ENCODE measurements at regions not wholly inside any gene's neighbourhood (a gene's known extent, or its start where the extent isn't known, plus 50 kb on each side); places are given as distances from the start of the nearest gene placed in this dataset.

DNA sequence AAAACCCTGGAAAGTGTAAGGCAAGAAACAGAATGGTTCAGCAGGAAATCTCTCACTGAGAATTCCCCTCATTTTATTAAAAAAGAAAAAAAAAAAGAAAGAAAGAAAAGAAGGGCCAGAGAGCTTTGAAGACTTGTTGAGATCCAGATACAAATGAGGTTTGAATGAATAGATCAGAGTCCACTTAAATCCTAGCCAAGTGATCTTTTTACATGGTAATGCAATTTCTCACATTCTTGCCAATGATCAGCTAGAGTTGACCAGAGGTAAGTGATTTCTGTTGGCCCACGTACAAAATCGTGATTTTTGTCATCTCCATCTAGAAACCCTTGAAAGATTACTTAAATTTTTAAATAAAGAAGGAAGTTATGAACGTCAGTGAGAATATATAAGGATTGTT, 261.5 kb upstream of the PCSK5 start:
- Mint-ChIP-seq H3K4me1 (ENCODE audit: low read depth) (no peaks in the 10 kb centered on the region), H3K9me3 (no peaks in the 10 kb centered on the region), H3K27me3 (ENCODE audit: low read depth) (peaks cover 2% of the 10 kb centered on the region), H3K36me3 (ENCODE audit: insufficient read depth) (no peaks in the 10 kb centered on the region), H3K4me3 (no peak overlapping the region)
- ATAC-seq (no peak), DNase-seq (no peak)

DNA sequence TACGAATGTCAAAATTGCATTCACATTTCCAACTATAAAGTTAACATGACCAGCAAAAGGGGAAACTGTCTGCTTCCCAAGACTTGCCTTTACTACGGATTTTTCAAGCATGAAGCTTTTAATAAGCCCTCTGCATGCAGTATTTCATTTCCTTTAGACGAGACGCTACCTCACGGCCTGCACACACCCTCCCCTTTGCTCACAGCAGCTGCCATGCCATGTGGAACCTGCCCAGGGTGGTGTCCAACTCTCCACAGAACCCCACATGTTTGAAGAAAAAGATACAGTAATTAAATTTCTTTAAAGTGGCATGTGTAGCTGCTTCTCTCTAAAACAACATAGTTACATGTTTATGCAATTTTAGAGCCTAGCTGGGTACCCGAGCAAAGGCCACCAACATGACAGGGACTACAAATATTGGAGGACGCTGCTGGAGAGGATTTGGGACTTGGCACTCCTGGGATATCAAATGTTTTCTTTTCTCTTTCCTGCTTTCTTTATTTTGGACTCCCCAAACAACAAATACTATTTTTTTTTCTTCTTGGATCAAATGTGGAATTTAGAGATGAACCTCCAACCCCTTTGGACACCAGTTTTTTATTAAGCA, 256.9 kb upstream of the PCSK5 start:
- ATAC-seq (no peak), DNase-seq (no peak)
- Mint-ChIP-seq H3K4me3 (no peak overlapping the region), H3K4me1 (ENCODE audit: low read depth) (no peaks in the 10 kb centered on the region), H3K36me3 (ENCODE audit: insufficient read depth) (no peaks in the 10 kb centered on the region), H3K27me3 (ENCODE audit: low read depth) (no peaks in the 10 kb centered on the region), H3K9me3 (no peaks in the 10 kb centered on the region)

DNA sequence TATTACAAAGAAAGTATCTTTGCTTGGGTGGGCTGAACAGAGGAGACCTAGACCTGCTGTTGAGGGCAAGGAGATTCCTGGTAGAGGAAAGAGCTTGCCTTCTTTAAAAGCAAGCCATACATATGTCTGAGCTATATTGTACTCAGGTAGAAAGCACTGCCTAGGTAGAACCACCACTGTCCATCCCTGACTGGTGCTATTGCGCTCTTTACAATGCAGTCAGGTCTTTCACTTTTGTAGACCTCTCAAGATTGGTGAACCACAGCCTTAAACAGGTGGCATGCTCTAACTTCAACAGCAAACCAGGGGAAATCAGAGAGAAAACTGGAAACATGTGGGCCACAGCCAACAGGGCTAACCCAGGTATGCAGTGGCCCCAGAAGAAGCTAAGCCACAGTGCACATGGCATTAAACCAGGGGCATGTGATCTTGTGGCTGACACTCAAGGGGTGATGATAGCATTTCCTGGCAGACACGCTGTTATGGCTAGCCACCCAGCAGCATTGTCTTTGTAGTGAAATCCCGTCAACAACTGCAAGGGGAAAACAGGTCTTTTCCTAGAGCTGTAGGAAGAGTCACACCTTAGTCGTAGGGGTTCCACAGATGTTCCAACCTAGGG, 253.9 kb upstream of the PCSK5 start:
- Mint-ChIP-seq H3K36me3 (ENCODE audit: insufficient read depth) (no peaks in the 10 kb centered on the region), H3K27me3 (ENCODE audit: low read depth) (no peaks in the 10 kb centered on the region), H3K9me3 (no peaks in the 10 kb centered on the region), H3K4me1 (ENCODE audit: low read depth) (no peaks in the 10 kb centered on the region), H3K4me3 (no peak overlapping the region)
- ATAC-seq (no peak), DNase-seq (no peak)

DNA sequence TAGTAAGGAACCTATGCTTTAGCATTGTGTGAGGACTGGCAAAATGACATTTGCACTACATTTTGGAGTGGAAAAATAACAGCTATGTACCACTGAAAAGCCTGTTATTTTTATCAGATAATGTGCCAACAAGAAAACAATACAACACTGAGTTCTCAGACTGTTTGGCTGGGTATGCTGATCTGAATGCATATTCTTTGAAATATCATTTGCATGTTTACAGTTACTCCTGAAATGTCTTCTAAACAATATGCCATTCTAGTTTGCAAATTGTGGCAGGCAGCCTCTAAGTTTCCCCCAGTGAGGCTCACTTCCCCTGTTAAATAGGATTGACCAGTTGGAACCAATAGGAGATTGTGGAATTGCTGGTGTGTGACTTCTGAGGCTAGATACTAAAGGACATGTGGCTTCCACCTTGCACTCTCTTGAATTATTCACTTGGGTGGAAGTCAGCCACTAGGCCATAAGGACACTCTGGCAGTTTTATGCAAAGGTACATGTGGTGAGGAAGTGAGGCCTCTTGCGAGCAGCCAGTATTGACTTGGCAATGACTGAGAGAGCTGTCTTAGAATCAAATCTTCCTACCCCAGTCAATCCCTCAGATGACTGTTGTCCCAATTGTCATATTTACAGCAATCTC, 250.4 kb upstream of the PCSK5 start:
- Mint-ChIP-seq H3K9me3 (no peaks in the 10 kb centered on the region), H3K4me1 (ENCODE audit: low read depth) (no peaks in the 10 kb centered on the region), H3K27me3 (ENCODE audit: low read depth) (no peaks in the 10 kb centered on the region), H3K36me3 (ENCODE audit: insufficient read depth) (no peaks in the 10 kb centered on the region), H3K4me3 (no peak overlapping the region)
- no peak for DNase-seq
- no peak for ATAC-seq

DNA sequence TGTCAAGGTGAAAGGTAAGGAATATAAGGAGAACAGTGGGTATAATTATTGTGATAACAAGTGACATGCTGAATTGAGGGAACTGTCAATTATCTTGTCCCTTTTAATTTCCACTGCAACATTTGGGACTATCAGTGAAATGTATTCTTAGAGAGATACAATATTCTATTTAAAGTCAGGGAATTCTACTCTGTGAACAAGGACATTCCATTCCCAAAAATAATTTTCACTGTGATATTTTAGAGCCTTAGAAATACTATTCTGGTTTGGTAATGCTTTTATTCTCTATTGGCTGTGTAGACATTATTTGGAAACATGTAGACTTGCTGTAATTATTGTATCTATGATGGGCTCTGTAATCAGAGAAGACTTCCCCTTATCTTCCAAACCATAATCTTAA, 248.0 kb upstream of the PCSK5 start:
- no peaks in the 10 kb centered on the region for H3K4me1 Mint-ChIP-seq (ENCODE audit: low read depth)
- DNase-seq, result no peak
- no peak overlapping the region for H3K4me3 Mint-ChIP-seq
- H3K27me3 Mint-ChIP-seq (ENCODE audit: low read depth), result no peaks in the 10 kb centered on the region
- no peak for ATAC-seq
- no peaks in the 10 kb centered on the region for H3K9me3 Mint-ChIP-seq
- no peaks in the 10 kb centered on the region for H3K36me3 Mint-ChIP-seq (ENCODE audit: insufficient read depth)

DNA sequence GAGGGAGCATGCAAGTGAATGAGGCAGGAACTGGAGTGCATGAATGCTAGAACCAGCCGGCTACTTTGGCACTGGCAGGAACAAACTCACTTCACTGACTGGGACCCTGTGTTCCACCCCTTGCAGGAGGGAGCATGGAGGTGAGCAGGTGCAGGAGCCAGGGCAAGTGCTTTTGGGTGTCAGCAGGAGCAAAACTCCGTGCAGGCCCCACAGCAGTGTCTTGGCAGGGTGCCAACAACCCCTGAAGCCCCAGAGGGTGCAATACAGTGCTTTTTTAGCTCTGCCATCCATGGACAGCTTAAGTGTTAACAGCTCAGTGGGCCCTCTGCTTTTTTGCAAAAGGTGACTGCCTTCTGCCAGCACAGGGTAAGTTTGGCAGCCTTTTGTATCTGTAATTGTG, 245.8 kb upstream of the PCSK5 start:
- H3K9me3 Mint-ChIP-seq, result no peaks in the 10 kb centered on the region
- H3K27me3 Mint-ChIP-seq (ENCODE audit: low read depth), result no peaks in the 10 kb centered on the region
- DNase-seq, result no peak
- H3K4me3 Mint-ChIP-seq, result no peak overlapping the region
- ATAC-seq, result no peak
- no peaks in the 10 kb centered on the region for H3K36me3 Mint-ChIP-seq (ENCODE audit: insufficient read depth)
- H3K4me1 Mint-ChIP-seq (ENCODE audit: low read depth), result no peaks in the 10 kb centered on the region

DNA sequence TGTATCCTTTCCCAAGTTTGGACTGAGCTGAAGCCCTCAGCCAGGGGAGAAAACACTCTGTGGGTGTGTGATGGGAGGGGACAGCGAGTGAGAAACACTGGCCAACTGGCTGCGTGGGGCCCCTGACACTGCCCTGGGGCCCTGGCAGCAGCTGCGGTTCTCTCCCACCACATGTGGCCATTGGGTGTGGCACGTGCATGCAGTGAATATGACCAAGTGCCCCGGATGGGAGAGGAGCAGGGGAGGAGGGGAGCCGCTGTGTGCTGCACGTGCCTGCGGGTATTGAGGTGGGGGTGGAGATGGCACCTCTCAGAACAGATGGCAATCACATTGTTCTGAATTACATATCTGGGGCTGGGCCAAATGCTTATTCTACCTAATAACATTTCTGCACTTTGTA, 242.4 kb upstream of the PCSK5 start:
- H3K9me3 Mint-ChIP-seq, result no peaks in the 10 kb centered on the region
- no peaks in the 10 kb centered on the region for H3K4me1 Mint-ChIP-seq (ENCODE audit: low read depth)
- no peaks in the 10 kb centered on the region for H3K27me3 Mint-ChIP-seq (ENCODE audit: low read depth)
- ATAC-seq, result no peak
- no peak overlapping the region for H3K4me3 Mint-ChIP-seq
- H3K36me3 Mint-ChIP-seq (ENCODE audit: insufficient read depth), result no peaks in the 10 kb centered on the region
- DNase-seq, result no peak

DNA sequence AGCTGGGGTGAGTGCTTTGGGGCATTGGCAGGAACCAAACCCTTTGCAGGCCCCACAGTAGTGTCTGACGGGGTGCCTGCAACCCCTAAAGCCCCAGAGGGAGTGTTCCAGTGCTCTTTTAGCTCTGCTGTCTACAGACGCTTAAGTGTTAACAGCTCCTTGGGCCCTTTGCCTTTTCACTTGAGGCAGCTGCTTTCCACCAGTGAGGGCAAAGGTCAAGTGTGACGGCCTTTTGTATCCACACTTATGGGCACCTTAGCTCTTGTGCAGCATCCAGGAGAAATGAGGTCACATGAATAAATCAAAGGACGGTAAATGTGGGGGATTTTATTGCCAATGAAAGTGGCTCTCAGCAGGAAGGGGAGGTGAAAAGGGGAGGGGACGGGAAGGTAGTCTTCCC, 241.4 kb upstream of the PCSK5 start:
- H3K36me3 Mint-ChIP-seq (ENCODE audit: insufficient read depth), result no peaks in the 10 kb centered on the region
- H3K4me1 Mint-ChIP-seq (ENCODE audit: low read depth), result no peaks in the 10 kb centered on the region
- DNase-seq (no peak), ATAC-seq (no peak)
- no peaks in the 10 kb centered on the region for H3K9me3 Mint-ChIP-seq
- H3K4me3 Mint-ChIP-seq, result no peak overlapping the region
- no peaks in the 10 kb centered on the region for H3K27me3 Mint-ChIP-seq (ENCODE audit: low read depth)

DNA sequence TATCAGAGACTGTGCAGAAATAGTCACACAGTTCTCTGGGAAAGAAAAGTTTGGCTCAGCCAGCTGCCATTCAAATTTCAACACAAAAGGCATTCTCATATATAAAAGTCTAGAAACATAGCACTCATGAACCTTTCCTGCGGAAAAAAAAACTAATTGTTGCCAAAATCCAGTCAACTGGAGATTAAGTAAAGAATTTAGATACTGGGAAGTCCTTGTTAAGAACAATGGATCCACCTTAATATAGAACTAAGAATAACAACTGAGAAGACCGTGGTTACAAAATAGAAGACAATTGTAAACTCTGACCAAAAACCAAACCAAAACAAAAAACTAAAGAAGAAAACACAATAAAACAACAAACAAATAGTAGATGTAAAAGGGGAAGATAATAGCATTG, 238.8 kb upstream of the PCSK5 start:
- ATAC-seq, result no peak
- no peaks in the 10 kb centered on the region for H3K4me1 Mint-ChIP-seq (ENCODE audit: low read depth)
- no peak overlapping the region for H3K4me3 Mint-ChIP-seq
- no peak for DNase-seq
- H3K9me3 Mint-ChIP-seq, result no peaks in the 10 kb centered on the region
- H3K27me3 Mint-ChIP-seq (ENCODE audit: low read depth), result no peaks in the 10 kb centered on the region
- no peaks in the 10 kb centered on the region for H3K36me3 Mint-ChIP-seq (ENCODE audit: insufficient read depth)

DNA sequence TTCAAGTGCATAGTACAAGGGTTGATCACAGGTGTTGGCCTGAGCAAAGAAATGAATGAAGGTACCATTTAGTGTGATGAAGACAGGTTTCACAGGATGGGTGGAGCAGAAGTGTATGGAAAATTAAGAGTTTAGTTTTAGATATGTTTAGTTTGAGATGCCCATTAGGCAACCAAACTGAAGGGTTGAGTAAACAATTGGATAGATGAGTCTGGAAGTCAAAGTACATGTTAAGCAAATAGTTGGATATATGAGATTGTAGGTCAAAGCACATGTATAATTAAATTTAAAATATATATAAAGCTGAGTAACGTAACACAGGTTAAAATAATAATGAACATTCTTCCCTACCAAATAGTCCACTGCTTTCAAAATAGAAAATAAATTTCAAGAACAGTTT, 237.1 kb upstream of the PCSK5 start:
- Mint-ChIP-seq H3K4me3 (no peak overlapping the region), H3K27me3 (ENCODE audit: low read depth) (no peaks in the 10 kb centered on the region), H3K36me3 (ENCODE audit: insufficient read depth) (no peaks in the 10 kb centered on the region), H3K9me3 (no peaks in the 10 kb centered on the region), H3K4me1 (ENCODE audit: low read depth) (no peaks in the 10 kb centered on the region)
- ATAC-seq, result no peak
- DNase-seq, result no peak

DNA sequence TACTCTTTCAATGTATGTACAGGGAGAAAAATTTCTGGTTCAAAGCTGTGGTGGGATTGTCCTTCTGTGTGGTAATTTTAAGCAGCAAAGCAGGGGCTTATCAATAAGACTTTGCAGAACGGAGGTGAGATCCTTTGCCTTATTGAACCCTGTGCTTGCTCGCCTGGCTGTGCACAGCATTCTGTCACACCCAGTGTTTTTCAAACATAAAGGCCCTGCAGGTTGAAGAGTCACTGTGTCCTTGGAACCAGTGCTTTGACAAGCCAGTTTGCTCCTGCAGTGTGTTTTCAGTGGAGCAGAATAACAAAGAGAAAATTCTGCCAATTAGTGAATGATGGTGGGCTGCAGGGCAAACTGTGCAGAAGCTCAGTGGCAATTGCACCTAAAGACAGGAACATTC, 236.7 kb upstream of the PCSK5 start:
- H3K9me3 Mint-ChIP-seq, result no peaks in the 10 kb centered on the region
- no peak for DNase-seq
- H3K4me1 Mint-ChIP-seq (ENCODE audit: low read depth), result no peaks in the 10 kb centered on the region
- H3K4me3 Mint-ChIP-seq, result no peak overlapping the region
- H3K27me3 Mint-ChIP-seq (ENCODE audit: low read depth), result no peaks in the 10 kb centered on the region
- no peak for ATAC-seq
- H3K36me3 Mint-ChIP-seq (ENCODE audit: insufficient read depth), result no peaks in the 10 kb centered on the region

DNA sequence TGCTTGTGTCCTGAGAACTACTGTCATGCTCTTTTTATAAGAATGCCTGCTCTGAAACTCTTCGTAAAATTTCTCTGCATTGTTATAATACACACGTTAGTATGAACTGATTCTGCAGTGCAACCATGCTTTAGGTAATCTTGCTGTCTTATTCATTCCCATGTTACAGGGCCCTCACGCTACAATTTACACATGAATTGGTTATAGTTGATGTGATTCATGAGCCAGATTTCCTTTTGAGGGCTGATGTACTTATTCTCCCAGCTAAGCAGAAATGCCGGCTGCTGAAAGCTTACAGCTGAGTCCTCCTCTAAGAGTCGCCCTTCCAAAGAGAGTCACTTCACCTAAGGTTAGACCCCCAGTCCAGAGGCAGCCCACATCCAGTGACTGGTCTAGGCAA, 233.5 kb upstream of the PCSK5 start:
- ATAC-seq, result no peak
- Mint-ChIP-seq H3K27me3 (ENCODE audit: low read depth) (no peaks in the 10 kb centered on the region), H3K9me3 (no peaks in the 10 kb centered on the region), H3K4me1 (ENCODE audit: low read depth) (no peaks in the 10 kb centered on the region), H3K36me3 (ENCODE audit: insufficient read depth) (no peaks in the 10 kb centered on the region), H3K4me3 (no peak overlapping the region)
- no peak for DNase-seq

DNA sequence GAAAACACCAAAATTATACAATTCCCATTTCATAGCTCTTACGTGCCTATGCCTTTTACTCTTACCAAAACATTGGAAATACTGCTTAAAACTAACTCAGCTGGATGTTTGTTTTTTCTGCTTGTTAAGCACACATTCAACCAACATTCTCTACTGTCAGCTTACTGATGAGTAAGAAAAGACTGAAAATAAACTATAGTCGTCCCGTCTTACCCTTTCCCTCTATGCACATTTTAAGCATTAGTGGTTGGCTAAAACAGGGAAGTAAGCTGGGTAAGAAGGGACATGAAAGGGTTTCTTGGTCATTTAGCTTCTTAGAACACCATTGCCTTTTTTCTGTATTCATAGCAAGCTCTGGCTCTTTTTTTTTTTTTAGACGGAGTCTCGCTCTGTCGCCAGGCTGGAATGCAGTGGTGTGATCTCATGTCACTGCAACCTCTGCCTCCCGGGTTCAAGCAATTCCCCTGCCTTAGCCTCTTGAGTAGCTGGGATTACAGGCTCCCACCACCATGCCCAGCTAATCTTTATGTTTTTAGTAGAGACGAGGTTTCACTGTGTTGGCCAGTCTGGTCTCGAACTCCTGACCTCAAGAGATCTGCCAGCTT, 232.1 kb upstream of the PCSK5 start:
- no peaks in the 10 kb centered on the region for H3K27me3 Mint-ChIP-seq (ENCODE audit: low read depth)
- ATAC-seq, result no peak
- no peak for DNase-seq
- no peaks in the 10 kb centered on the region for H3K36me3 Mint-ChIP-seq (ENCODE audit: insufficient read depth)
- no peaks in the 10 kb centered on the region for H3K9me3 Mint-ChIP-seq
- H3K4me1 Mint-ChIP-seq (ENCODE audit: low read depth), result no peaks in the 10 kb centered on the region
- H3K4me3 Mint-ChIP-seq, result no peak overlapping the region

DNA sequence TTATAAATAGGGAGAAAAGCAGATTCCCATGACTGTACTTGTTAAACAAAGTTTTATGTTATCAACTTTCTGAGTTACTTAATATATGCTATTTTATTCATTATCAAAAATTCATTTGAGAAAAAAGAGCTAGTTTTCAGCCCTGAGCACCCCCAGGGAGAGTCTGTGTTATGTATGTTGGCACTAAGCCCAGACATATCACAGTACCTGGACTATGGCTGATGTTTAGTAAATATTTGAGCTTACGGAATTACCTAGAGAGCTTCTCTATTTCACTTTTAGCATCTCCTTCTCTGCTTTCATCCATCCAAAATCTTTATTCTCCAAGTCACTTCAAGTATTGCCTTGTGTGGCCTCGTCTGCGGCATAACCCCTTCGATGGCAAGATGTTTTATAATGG, 225.9 kb upstream of the PCSK5 start:
- no peak for DNase-seq
- H3K4me3 Mint-ChIP-seq, result no peak overlapping the region
- no peak for ATAC-seq

DNA sequence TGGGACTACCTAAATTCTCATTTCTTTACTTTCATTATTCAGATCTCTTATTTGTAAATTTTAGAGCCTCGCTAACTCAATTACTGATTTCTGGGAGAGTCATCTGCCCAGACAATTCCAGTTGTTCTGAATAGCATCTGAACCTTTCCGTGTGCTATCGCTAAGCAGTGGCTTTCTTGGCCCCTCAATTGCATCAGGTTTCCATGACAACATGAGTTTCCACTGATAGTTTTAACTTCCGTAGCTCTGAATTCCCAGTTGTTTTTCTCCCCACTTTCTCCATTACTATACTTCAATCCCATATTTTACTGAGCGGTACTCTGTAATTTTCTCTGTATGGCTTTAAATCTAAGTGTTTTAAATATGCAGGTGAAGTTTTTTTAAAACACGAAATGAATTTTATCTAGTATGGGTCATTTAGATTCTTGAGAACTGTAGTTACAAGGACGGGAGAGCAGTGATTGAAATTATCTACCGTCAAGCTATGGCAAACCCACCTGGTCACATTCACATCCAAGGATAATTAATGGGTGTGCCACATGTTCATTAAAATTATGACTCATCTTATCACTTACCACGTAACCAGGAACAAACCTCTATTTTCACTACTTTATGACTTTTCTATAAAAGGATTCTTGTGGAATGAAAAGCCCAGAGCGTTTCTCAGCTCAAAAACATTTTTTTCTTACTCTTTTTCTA, 223.5 kb upstream of the PCSK5 start:
- DNase-seq (no peak), ATAC-seq (no peak)
- H3K36me3 Mint-ChIP-seq (ENCODE audit: insufficient read depth), result no peaks in the 10 kb centered on the region
- no peaks in the 10 kb centered on the region for H3K4me1 Mint-ChIP-seq (ENCODE audit: low read depth)
- no peaks in the 10 kb centered on the region for H3K9me3 Mint-ChIP-seq
- H3K27me3 Mint-ChIP-seq (ENCODE audit: low read depth), result no peaks in the 10 kb centered on the region
- H3K4me3 Mint-ChIP-seq, result no peak overlapping the region

More for the DNA sequence above, 225.9 kb upstream of the PCSK5 start:
- Mint-ChIP-seq H3K9me3 (no peaks in the 10 kb centered on the region), H3K36me3 (ENCODE audit: insufficient read depth) (no peaks in the 10 kb centered on the region), H3K4me1 (ENCODE audit: low read depth) (no peaks in the 10 kb centered on the region), H3K27me3 (ENCODE audit: low read depth) (no peaks in the 10 kb centered on the region)

Measured in activated T-cell treated with anti-CD3 and anti-CD28 coated beads, Interleukin-2, amount 50 U/mL, for 4 hours (primary cell).